GM21786 (cell line): ENCODE measurements at regions not wholly inside any gene's neighbourhood (a gene's known extent, or its start where the extent isn't known, plus 50 kb on each side); places are given as distances from the start of the nearest gene placed in this dataset.
"Not testable (repeated sequence)": the region's sequence is repeated elsewhere in the genome, so short reads cannot be mapped to it uniquely, and the experiment has no call there.

Experiments
- ATAC-seq: cut with Tn5 transposase; IDR thresholded peaks from one replicate; pipeline ENCODE4 v1.9.1; 2021; ENCODE audit not compliant: unreplicated experiment

GRCh38 chr5:17080361-17080760 is 137.1 kb upstream of the BASP1 start:
- ATAC-seq, result no peak

- no peak for ATAC-seq
These were observed 136.3 kb upstream of the BASP1 start for GRCh38 chr5:17081142-17081541.

GRCh38 chr5:17083276-17083675 is 134.2 kb upstream of the BASP1 start:
- ATAC-seq, result not testable (repeated sequence)

GRCh38 chr5:17087035-17087434 is 130.4 kb upstream of the BASP1 start:
- ATAC-seq, result no peak

GRCh38 chr5:17088051-17088450 is 129.4 kb upstream of the BASP1 start:
- no peak for ATAC-seq

- ATAC-seq, result no peak
These were observed 128.4 kb upstream of the BASP1 start for GRCh38 chr5:17089001-17089400.

- no peak for ATAC-seq
These were observed 127.7 kb upstream of the BASP1 start for GRCh38 chr5:17089690-17090089.

GRCh38 chr5:17090839-17091238 is 126.6 kb upstream of the BASP1 start:
- ATAC-seq, result no peak

- ATAC-seq, result no peak
These were observed 122.6 kb upstream of the BASP1 start for GRCh38 chr5:17094830-17095229.

GRCh38 chr5:17096952-17097695 is 120.3 kb upstream of the BASP1 start:
- ATAC-seq, result no peak

- no peak for ATAC-seq
These were observed 117.5 kb upstream of the BASP1 start for GRCh38 chr5:17099946-17100345.

- ATAC-seq, result no peak
These were observed 114.0 kb upstream of the BASP1 start for GRCh38 chr5:17103461-17103860.

- ATAC-seq, result no peak
These were observed 111.5 kb upstream of the BASP1 start for GRCh38 chr5:17105744-17106418.

- ATAC-seq, result no peak
These were observed 110.9 kb upstream of the BASP1 start for GRCh38 chr5:17106521-17106920.

GRCh38 chr5:17112091-17112716 is 105.2 kb upstream of the BASP1 start:
- not testable (repeated sequence) for ATAC-seq

GRCh38 chr5:17113174-17113958 is 104.1 kb upstream of the BASP1 start:
- ATAC-seq, result no peak

GRCh38 chr5:17114233-17114632 is 103.2 kb upstream of the BASP1 start:
- ATAC-seq, result no peak

GRCh38 chr5:17114715-17115599 is 102.5 kb upstream of the BASP1 start:
- ATAC-seq, result no peak

- ATAC-seq, result no peak
These were observed 101.6 kb upstream of the BASP1 start for GRCh38 chr5:17115855-17116254.

GRCh38 chr5:17118631-17119030 is 98.8 kb upstream of the BASP1 start:
- ATAC-seq, result peak; percentile 64
